OCI-LY1 (cell line): ENCODE measurements at regions not wholly inside any gene's neighbourhood (a gene's known extent, or its start where the extent isn't known, plus 50 kb on each side); places are given as distances from the start of the nearest gene placed in this dataset.

Experiments
- EZH2 ChIP-seq: fragments of 200-600 bp; sonication (generic), shearing (Covaris generic); IDR thresholded peaks from 2 replicates; pipeline ENCODE4 v1.8.0; 2017; ENCODE audit warnings: borderline replicate concordance, mixed run types, mild to moderate bottlenecking, antibody characterized with exemption, low read length, moderate library complexity, mixed read lengths
- TF ChIP-seq, protein P1 (sequence below): fragments of 200-600 bp; sonication (generic), shearing (Covaris generic); IDR thresholded peaks from 2 replicates; pipeline ENCODE4 v1.5.1; 2017; ENCODE audit warnings: mild to moderate bottlenecking, antibody characterized with exemption, low read length, moderate library complexity, mixed read lengths

DNA sequence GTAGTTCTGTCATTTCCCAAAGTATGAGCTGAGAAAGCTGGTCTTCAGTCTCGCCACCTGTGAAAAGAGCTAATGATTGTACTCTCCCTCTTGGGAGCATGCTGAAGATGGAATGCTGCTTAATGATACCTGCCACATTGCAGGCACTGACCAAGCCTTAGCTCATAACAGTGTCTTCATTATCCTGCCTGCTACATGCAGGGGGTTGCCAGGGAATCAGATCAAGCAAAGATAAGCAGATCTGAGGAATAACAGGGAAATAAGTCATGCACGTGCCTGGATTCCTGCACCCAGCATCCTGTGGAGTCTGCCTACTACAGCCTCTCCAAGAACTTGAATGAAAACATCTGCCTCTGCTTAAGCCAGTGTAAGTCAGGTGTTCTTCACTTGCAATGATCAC lies 667.3 kb downstream of the NPHP4 start:
- TF ChIP-seq, protein P1, sequence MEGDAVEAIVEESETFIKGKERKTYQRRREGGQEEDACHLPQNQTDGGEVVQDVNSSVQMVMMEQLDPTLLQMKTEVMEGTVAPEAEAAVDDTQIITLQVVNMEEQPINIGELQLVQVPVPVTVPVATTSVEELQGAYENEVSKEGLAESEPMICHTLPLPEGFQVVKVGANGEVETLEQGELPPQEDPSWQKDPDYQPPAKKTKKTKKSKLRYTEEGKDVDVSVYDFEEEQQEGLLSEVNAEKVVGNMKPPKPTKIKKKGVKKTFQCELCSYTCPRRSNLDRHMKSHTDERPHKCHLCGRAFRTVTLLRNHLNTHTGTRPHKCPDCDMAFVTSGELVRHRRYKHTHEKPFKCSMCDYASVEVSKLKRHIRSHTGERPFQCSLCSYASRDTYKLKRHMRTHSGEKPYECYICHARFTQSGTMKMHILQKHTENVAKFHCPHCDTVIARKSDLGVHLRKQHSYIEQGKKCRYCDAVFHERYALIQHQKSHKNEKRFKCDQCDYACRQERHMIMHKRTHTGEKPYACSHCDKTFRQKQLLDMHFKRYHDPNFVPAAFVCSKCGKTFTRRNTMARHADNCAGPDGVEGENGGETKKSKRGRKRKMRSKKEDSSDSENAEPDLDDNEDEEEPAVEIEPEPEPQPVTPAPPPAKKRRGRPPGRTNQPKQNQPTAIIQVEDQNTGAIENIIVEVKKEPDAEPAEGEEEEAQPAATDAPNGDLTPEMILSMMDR, result no peak
- TF ChIP-seq EZH2, result no peak
